ENCODE measurements at regions not wholly inside any gene's neighbourhood (a gene's known extent, or its start where the extent isn't known, plus 50 kb on each side); places are given as distances from the start of the nearest gene placed in this dataset.

- DNase-seq (ENCODE audit: low read depth) = no peak
These were observed 238.2 kb downstream of the EFNB2 start for GRCh38 chr13:106297283-106297682.

- DNase-seq (ENCODE audit: low read depth) = no peak
These were observed 238.7 kb downstream of the EFNB2 start for GRCh38 chr13:106296723-106297122.

GRCh38 chr13:106295971-106296370 is 239.5 kb downstream of the EFNB2 start:
- DNase-seq (ENCODE audit: low read depth) = no peak

- no peak for DNase-seq (ENCODE audit: low read depth)
These were observed 244.5 kb downstream of the EFNB2 start for GRCh38 chr13:106291006-106291405.

GRCh38 chr13:106287351-106287750 is 248.1 kb downstream of the EFNB2 start:
- DNase-seq (ENCODE audit: low read depth) = no peak

- no peak for DNase-seq (ENCODE audit: low read depth)
These were observed 248.7 kb downstream of the EFNB2 start for GRCh38 chr13:106286811-106287210.

GRCh38 chr13:106284358-106284757 is 251.1 kb downstream of the EFNB2 start:
- DNase-seq (ENCODE audit: low read depth) = no peak

GRCh38 chr13:106281426-106281825 is 254.0 kb downstream of the EFNB2 start:
- DNase-seq (ENCODE audit: low read depth) = no peak

- DNase-seq (ENCODE audit: low read depth) = no peak
These were observed 257.8 kb downstream of the EFNB2 start for GRCh38 chr13:106277484-106278154.

GRCh38 chr13:106276876-106277275 is 258.6 kb downstream of the EFNB2 start:
- DNase-seq (ENCODE audit: low read depth) = no peak

GRCh38 chr13:106275446-106276032 is 259.9 kb downstream of the EFNB2 start:
- DNase-seq (ENCODE audit: low read depth) = no peak

- no peak for DNase-seq (ENCODE audit: low read depth)
These were observed 260.8 kb downstream of the EFNB2 start for GRCh38 chr13:106274551-106275203.

- no peak for DNase-seq (ENCODE audit: low read depth)
These were observed 271.7 kb downstream of the EFNB2 start for GRCh38 chr13:106263801-106264200.

GRCh38 chr13:106262886-106263285 is 272.6 kb downstream of the EFNB2 start:
- DNase-seq (ENCODE audit: low read depth) = no peak

GRCh38 chr13:106261450-106261849 is 274.0 kb downstream of the EFNB2 start:
- DNase-seq (ENCODE audit: low read depth) = no peak

- no peak for DNase-seq (ENCODE audit: low read depth)
These were observed 275.1 kb downstream of the EFNB2 start for GRCh38 chr13:106260352-106260751.

GRCh38 chr13:106259928-106260327 is 275.5 kb downstream of the EFNB2 start:
- DNase-seq (ENCODE audit: low read depth) = no peak

- DNase-seq (ENCODE audit: low read depth) = no peak
These were observed 288.7 kb downstream of the EFNB2 start for GRCh38 chr13:106246666-106247188.

GRCh38 chr13:106246242-106246641 is 289.2 kb downstream of the EFNB2 start:
- DNase-seq (ENCODE audit: low read depth) = no peak

GRCh38 chr13:106243011-106243565 is 292.4 kb downstream of the EFNB2 start:
- DNase-seq (ENCODE audit: low read depth) = no peak

- DNase-seq (ENCODE audit: low read depth) = no peak
These were observed 293.2 kb downstream of the EFNB2 start for GRCh38 chr13:106241974-106242953.

GRCh38 chr13:106238690-106239089 is 296.8 kb downstream of the EFNB2 start:
- no peak for DNase-seq (ENCODE audit: low read depth)

Data from activated T-helper 1 cell treated with Interleukin-2 at 50 U/mL for 16 hours (primary cell).